Activated T-cell treated with anti-CD3 and anti-CD28 coated beads for 4 hours (primary cell): ENCODE measurements at regions not wholly inside any gene's neighbourhood (a gene's known extent, or its start where the extent isn't known, plus 50 kb on each side); places are given as distances from the start of the nearest gene placed in this dataset.

Experiments used
- DNase-seq: peaks from one replicate; pipeline ENCODE4 v3.0.0-alpha.2; 2020

DNA sequence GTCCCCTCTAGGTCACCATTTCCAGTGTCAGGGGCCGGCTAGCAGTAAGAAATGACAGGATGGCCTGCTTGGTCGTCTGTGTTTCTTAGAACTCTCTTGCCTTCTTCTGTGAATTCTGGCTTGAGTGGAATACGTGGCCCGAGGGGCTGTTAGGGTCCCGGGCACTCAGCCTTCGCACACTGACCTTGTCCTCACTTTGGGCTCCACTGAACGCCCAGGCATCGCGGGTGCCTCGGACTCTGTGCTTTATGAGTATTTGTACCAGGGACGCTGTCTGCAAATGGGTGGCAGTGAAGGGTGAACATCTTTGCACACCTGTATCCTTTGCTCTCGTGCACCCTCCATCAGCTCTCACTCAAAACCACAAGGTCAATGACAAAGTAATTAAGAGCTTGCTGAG, 123.4 kb upstream of the ANO1 start:
- no peak for DNase-seq

GRCh38 chr11:69956669-69957190, 121.4 kb upstream of the ANO1 start:
- DNase-seq: no peak

GRCh38 chr11:69957849-69958248, 120.3 kb upstream of the ANO1 start:
- no peak for DNase-seq

DNA sequence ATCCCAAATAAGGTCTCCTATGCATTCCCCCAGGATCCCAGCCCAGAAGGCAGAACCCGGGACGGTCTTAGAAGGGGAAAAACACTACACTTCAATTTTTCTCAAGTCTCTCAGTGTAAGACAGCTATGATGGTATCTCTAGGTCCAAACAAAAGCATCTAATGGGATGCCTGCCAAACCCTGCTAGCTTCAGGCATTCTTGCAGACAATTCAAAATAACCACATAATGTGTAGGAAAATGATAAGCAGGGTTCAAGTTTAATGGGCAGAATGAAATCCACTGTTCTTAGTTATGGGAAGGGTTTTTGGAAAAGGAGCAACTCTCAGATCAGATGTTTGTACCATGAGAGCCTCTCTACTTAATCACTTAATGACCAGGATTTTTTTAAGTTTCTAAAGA, 119.8 kb upstream of the ANO1 start:
- DNase-seq: no peak

- no peak for DNase-seq
Observed at GRCh38 chr11:69959461-69959860, 118.7 kb upstream of the ANO1 start.

DNA sequence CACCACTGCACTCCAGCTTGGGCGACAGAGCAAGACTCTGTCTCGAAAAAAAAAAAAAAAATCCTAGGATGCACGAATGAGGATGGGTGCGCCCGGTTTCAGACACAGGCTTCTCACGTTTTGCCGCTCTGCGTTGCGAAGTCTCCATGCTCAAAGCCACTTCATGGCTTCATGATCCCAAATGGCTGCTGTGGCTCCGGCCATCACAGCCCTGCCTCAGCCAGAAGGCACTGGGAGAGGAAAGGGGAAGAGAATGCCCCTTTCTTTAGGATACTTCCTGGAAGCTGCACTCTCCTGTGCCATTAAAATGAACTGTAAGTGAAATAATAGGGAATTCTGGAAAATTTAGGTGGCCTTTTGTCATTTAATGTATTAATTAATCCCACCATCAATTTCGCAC, 116.4 kb upstream of the ANO1 start:
- no peak for DNase-seq

- DNase-seq: no peak
Observed at GRCh38 chr11:69962152-69962551, 116.0 kb upstream of the ANO1 start.

- no peak for DNase-seq
Observed at GRCh38 chr11:69963533-69964246, 114.4 kb upstream of the ANO1 start.

- no peak for DNase-seq
Observed at GRCh38 chr11:69964247-69964643, 113.9 kb upstream of the ANO1 start.

- no peak for DNase-seq
Observed at GRCh38 chr11:69965821-69966582, 112.1 kb upstream of the ANO1 start.

- no peak for DNase-seq
Observed at GRCh38 chr11:69966583-69966835, 111.6 kb upstream of the ANO1 start.

GRCh38 chr11:69966910-69967483, 111.1 kb upstream of the ANO1 start:
- no peak for DNase-seq

- DNase-seq: no peak
Observed at GRCh38 chr11:69967484-69967883, 110.6 kb upstream of the ANO1 start.

DNA sequence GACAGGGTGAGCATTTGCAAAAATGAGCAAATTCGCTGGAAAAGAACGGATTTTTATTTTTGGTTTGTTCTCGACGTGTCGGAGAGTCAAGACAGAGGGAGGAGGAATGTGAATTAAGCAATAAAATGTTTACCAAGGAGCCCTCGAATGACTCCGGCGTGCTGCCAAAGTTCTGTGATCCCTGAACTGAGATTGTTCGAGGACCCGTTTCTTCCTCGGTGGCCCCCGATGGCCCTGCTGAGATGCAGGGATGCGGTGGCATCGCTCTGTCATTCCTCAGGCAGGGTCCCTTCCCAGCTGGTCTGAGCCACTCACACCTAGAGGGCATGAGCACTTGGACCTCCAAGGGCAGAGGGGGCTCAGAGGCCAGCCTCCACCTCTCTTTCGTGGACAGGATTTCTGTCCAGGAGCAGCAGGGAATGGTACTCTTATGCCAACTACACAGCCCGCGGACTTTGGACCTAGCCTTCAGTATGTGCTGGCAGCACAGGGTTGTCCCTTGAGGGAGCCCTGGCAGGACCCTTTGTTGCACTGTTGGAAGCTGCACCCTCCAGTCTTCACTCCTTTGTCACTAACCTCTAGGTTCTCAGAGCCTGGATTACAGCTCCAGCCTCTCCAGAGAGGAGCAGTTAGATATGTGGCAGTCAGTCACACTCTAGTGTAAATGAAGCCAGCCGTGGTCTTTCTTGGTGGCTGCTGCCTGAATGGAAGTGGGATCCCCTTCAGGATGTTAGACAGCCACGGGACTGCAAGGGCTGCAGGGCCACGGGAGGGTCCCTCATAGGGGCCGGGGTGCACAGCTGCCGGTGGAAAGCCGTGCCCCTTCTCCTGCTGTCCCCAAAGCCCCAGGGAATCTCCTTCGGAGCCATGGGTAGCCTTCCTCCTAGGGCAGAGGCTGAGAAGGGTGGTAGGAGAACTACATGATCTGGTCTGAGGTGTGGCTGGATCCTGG, 109.4 kb upstream of the ANO1 start:
- no peak for DNase-seq

- DNase-seq: no peak
Observed at GRCh38 chr11:69969890-69970784, 108.0 kb upstream of the ANO1 start.

- DNase-seq: no peak
Observed at GRCh38 chr11:69970785-69971535, 107.2 kb upstream of the ANO1 start.

GRCh38 chr11:69971741-69972140, 106.4 kb upstream of the ANO1 start:
- DNase-seq: no peak

GRCh38 chr11:69972351-69972802, 105.7 kb upstream of the ANO1 start:
- no peak for DNase-seq

GRCh38 chr11:69974528-69974927, 103.6 kb upstream of the ANO1 start:
- no peak for DNase-seq

DNA sequence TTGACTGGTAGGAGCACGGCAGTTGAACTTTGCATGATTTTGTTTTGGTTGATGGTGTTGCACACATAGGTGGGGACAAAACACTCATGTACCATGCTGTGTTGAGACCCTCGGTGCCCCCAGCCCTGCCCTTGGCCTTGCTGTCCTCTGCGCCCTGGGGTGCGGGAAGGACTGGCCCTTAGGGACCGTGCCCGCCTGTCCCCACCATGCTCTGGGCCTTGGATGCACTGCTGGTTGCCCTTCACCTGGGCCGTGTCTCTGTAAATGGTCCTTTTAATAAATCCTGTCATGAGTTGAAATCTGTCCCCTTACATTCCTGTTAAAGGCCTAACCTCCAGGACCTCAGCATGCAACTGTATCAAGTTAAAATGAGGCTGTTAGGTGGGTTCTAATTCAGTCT, 102.3 kb upstream of the ANO1 start:
- DNase-seq: no peak

GRCh38 chr11:69976794-69977193, 101.3 kb upstream of the ANO1 start:
- no peak for DNase-seq
